Neural cell (in vitro differentiated cells): ENCODE measurements at regions not wholly inside any gene's neighbourhood (a gene's known extent, or its start where the extent isn't known, plus 50 kb on each side); places are given as distances from the start of the nearest gene placed in this dataset.

ENCODE experiments used
- CTCF ChIP-seq: fragments of 450-650 bp; IDR thresholded peaks from 2 replicates; pipeline ENCODE4 v1.5.1; 2014; ENCODE audit warnings: antibody characterized with exemption, mild to moderate bottlenecking, moderate library complexity; ENCODE audit not compliant: poor library complexity, severe bottlenecking
- EP300 ChIP-seq: fragments of 450-650 bp; conservative IDR thresholded peaks from 2 replicates; pipeline ENCODE4 v1.6.1; 2014; ENCODE audit warnings: antibody characterized with exemption, mild to moderate bottlenecking, moderate library complexity; ENCODE audit not compliant: poor library complexity, severe bottlenecking
- EZH2 ChIP-seq: fragments of 200-600, 300-800 bp; shearing (Covaris generic), sonication (generic); IDR thresholded peaks from 2 replicates; pipeline ENCODE4 v1.6.1; 2014; ENCODE audit warnings: antibody characterized with exemption, low read length, borderline replicate concordance, mild to moderate bottlenecking; ENCODE audit not compliant: insufficient read depth, poor library complexity, severe bottlenecking
- MXI1 ChIP-seq: fragments of 450-650 bp; conservative IDR thresholded peaks from 2 replicates; pipeline ENCODE4 v1.6.1; 2014; ENCODE audit warnings: antibody characterized with exemption, mild to moderate bottlenecking; ENCODE audit not compliant: poor library complexity, severe bottlenecking
- TAF1 ChIP-seq: IDR thresholded peaks from 2 replicates; pipeline ENCODE4 v1.6.1; 2012; ENCODE audit warnings: low read depth

DNA sequence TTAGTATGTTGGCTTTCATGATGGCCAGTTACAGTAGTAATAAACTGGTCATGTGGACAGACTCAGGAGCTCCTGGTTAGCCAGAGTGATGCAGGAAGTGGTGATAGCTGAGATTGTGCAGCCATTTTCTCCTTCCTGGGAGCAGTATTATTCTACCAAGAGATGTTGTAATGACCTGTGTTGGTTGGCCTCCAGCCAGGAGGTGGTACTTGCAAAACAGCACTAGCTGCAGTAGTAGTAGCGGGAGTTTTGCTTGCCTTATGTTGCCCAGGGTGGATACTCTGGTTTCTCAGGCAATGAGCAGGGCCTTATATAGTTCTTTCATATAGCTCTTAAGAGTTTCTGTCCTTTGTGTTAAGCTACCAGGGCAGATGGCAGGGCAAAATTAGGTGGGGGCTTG, 998.8 kb downstream of the GLUD2 start:
- no peak for TF ChIP-seq CTCF
- no peak for TF ChIP-seq EP300
- TF ChIP-seq TAF1: no peak
- TF ChIP-seq EZH2: no peak
- no peak for TF ChIP-seq MXI1
